ENCODE measurements at regions not wholly inside any gene's neighbourhood (a gene's known extent, or its start where the extent isn't known, plus 50 kb on each side); places are given as distances from the start of the nearest gene placed in this dataset.

DNA sequence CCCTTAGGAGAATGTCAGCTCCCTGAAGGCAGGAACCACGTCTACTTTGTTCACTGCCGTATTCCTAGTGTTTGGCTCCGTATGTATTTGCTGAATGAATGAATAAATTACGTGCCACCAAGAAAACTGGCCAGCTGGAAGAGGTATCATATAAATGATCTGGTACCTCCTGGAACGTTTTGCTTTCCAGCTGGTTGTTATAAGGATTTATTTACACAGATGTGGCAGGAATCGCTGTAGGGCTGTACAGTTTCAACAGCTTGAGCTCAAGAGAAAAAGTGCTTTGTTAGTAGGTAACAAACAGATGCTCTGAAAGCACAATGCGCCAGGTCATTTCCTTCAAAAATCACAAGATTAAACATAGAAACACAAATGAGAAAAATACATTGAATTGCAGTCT is 108.8 kb upstream of the ATP2B2 start:
- TF ChIP-seq RAD21 (IDR thresholded peaks at IDR 0.05; ENCODE audit: low read length) (no peak), POLR2AphosphoS5 (IDR thresholded peaks at IDR 0.05; ENCODE audit: low read depth, low read length) (no peak), JUND (IDR thresholded peaks at IDR 0.05) (no peak), NRF1 (IDR thresholded peaks at IDR 0.05; ENCODE audit: low read depth, low read length) (no peak), TEAD4 (IDR thresholded peaks at IDR 0.05; ENCODE audit: borderline replicate concordance, insufficient read depth) (no peak), SMC3 (IDR thresholded peaks at IDR 0.05; ENCODE audit: low read depth, low read length) (no peak)
- TF ChIP-seq, protein P1, sequence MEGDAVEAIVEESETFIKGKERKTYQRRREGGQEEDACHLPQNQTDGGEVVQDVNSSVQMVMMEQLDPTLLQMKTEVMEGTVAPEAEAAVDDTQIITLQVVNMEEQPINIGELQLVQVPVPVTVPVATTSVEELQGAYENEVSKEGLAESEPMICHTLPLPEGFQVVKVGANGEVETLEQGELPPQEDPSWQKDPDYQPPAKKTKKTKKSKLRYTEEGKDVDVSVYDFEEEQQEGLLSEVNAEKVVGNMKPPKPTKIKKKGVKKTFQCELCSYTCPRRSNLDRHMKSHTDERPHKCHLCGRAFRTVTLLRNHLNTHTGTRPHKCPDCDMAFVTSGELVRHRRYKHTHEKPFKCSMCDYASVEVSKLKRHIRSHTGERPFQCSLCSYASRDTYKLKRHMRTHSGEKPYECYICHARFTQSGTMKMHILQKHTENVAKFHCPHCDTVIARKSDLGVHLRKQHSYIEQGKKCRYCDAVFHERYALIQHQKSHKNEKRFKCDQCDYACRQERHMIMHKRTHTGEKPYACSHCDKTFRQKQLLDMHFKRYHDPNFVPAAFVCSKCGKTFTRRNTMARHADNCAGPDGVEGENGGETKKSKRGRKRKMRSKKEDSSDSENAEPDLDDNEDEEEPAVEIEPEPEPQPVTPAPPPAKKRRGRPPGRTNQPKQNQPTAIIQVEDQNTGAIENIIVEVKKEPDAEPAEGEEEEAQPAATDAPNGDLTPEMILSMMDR (IDR thresholded peaks at IDR 0.05) = no peak
- TF ChIP-seq, protein P2, sequence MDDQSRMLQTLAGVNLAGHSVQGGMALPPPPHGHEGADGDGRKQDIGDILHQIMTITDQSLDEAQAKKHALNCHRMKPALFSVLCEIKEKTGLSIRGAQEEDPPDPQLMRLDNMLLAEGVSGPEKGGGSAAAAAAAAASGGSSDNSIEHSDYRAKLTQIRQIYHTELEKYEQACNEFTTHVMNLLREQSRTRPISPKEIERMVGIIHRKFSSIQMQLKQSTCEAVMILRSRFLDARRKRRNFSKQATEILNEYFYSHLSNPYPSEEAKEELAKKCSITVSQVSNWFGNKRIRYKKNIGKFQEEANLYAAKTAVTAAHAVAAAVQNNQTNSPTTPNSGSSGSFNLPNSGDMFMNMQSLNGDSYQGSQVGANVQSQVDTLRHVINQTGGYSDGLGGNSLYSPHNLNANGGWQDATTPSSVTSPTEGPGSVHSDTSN (IDR thresholded peaks at IDR 0.05) = no peak
